GM19395 (cell line): ENCODE measurements at regions not wholly inside any gene's neighbourhood (a gene's known extent, or its start where the extent isn't known, plus 50 kb on each side); places are given as distances from the start of the nearest gene placed in this dataset.
"Not testable (repeated sequence)": the region's sequence is repeated elsewhere in the genome, so short reads cannot be mapped to it uniquely, and the experiment has no call there.

Experiments used
- ATAC-seq: cut with Tn5 transposase; IDR thresholded peaks from one replicate; pipeline ENCODE4 v1.9.1; 2021; ENCODE audit warnings: mild to moderate bottlenecking, moderate library complexity; ENCODE audit not compliant: unreplicated experiment

GRCh38 chr4:187098429-187098828 lies 374.8 kb upstream of the FAT1 start:
- no peak for ATAC-seq

GRCh38 chr4:187103351-187103750 lies 379.7 kb upstream of the FAT1 start:
- ATAC-seq, result no peak

- no peak for ATAC-seq
These were observed 385.2 kb upstream of the FAT1 start for GRCh38 chr4:187108845-187109244.

GRCh38 chr4:187109636-187110035 lies 386.0 kb upstream of the FAT1 start:
- no peak for ATAC-seq

- no peak for ATAC-seq
These were observed 394.5 kb upstream of the FAT1 start for GRCh38 chr4:187118166-187118565.

GRCh38 chr4:187118602-187119120 lies 395.0 kb upstream of the FAT1 start:
- ATAC-seq, result no peak

GRCh38 chr4:187124331-187124730 lies 400.7 kb upstream of the FAT1 start:
- no peak for ATAC-seq

GRCh38 chr4:187125062-187125461 lies 401.4 kb upstream of the FAT1 start:
- no peak for ATAC-seq

- no peak for ATAC-seq
These were observed 403.8 kb upstream of the FAT1 start for GRCh38 chr4:187127456-187127855.

- no peak for ATAC-seq
These were observed 404.6 kb upstream of the FAT1 start for GRCh38 chr4:187128222-187128621.

- ATAC-seq, result no peak
These were observed 405.3 kb upstream of the FAT1 start for GRCh38 chr4:187128976-187129375.

GRCh38 chr4:187131826-187132225 lies 408.2 kb upstream of the FAT1 start:
- not testable (repeated sequence) for ATAC-seq

GRCh38 chr4:187135878-187136277 lies 412.2 kb upstream of the FAT1 start:
- ATAC-seq, result no peak

- ATAC-seq, result no peak
These were observed 415.5 kb upstream of the FAT1 start for GRCh38 chr4:187139141-187139540.

- no peak for ATAC-seq
These were observed 417.4 kb upstream of the FAT1 start for GRCh38 chr4:187141101-187141500.

GRCh38 chr4:187149229-187149945 lies 425.7 kb upstream of the FAT1 start:
- no peak for ATAC-seq

- ATAC-seq, result no peak
These were observed 433.8 kb upstream of the FAT1 start for GRCh38 chr4:187157380-187157958.

GRCh38 chr4:187158003-187158402 lies 434.3 kb upstream of the FAT1 start:
- ATAC-seq, result no peak

GRCh38 chr4:187160486-187160885 lies 436.8 kb upstream of the FAT1 start:
- ATAC-seq, result no peak

GRCh38 chr4:187166886-187167512 lies 443.3 kb upstream of the FAT1 start:
- no peak for ATAC-seq

- no peak for ATAC-seq
These were observed 448.2 kb upstream of the FAT1 start for GRCh38 chr4:187171706-187172339.

- no peak for ATAC-seq
These were observed 448.7 kb upstream of the FAT1 start for GRCh38 chr4:187172340-187172761.
